ENCODE measurements at regions not wholly inside any gene's neighbourhood (a gene's known extent, or its start where the extent isn't known, plus 50 kb on each side); places are given as distances from the start of the nearest gene placed in this dataset.

DNA sequence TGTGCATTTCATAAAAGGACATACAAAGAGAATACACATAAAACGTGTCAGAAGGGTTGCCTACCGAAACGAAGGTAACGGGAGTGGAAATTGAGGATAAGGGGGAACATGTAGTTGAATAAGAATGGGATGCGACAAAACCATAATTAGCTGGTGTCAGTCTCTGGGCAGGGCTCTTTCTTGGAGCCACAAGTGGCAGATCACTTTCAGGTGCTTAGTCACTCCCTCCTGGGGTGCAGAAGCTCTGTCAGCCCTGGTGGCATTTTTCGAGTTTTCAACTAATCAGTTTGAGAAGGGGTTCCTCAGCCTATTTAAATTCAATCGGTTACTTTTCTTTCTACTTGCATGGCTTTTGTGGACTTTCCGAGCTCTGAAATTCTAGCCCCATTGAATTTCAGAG is 133.9 kb upstream of the IGSF21 start:
- H4K20me1 ChIP-seq (ENCODE audit: low read depth, low read length): no peaks in the 10 kb centered on the region
- H3K9me2 ChIP-seq (replicated peaks; ENCODE audit: insufficient read depth, low read length): no peaks in the 10 kb centered on the region
- no peaks in the 10 kb centered on the region for H3K36me3 ChIP-seq (ENCODE audit: low read length)
- no peak overlapping the region for H3K4me3 ChIP-seq (ENCODE audit: insufficient read depth, low read length, poor library complexity, severe bottlenecking)
- H3K27ac ChIP-seq (ENCODE audit: low read depth, low read length): no peak overlapping the region
- no peaks in the 10 kb centered on the region for H3K9me3 ChIP-seq (ENCODE audit: insufficient read depth, low read length)
- no peak overlapping the region for H2AFZ ChIP-seq (ENCODE audit: low read depth, low read length, severe bottlenecking)
- H3K79me2 ChIP-seq (ENCODE audit: insufficient read depth, low read length): no peaks in the 10 kb centered on the region
- H3K4me2 ChIP-seq (ENCODE audit: low read depth, low read length, poor library complexity, severe bottlenecking): no peak overlapping the region
- TF ChIP-seq, protein P1, sequence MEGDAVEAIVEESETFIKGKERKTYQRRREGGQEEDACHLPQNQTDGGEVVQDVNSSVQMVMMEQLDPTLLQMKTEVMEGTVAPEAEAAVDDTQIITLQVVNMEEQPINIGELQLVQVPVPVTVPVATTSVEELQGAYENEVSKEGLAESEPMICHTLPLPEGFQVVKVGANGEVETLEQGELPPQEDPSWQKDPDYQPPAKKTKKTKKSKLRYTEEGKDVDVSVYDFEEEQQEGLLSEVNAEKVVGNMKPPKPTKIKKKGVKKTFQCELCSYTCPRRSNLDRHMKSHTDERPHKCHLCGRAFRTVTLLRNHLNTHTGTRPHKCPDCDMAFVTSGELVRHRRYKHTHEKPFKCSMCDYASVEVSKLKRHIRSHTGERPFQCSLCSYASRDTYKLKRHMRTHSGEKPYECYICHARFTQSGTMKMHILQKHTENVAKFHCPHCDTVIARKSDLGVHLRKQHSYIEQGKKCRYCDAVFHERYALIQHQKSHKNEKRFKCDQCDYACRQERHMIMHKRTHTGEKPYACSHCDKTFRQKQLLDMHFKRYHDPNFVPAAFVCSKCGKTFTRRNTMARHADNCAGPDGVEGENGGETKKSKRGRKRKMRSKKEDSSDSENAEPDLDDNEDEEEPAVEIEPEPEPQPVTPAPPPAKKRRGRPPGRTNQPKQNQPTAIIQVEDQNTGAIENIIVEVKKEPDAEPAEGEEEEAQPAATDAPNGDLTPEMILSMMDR (IDR thresholded peaks at IDR 0.05; ENCODE audit: insufficient read depth, low read length, poor library complexity, severe bottlenecking): no peak
- no peak for TF ChIP-seq EZH2phosphoT487 (conservative IDR thresholded peaks at IDR 0.05; ENCODE audit: low read length)
- no peak overlapping the region for H3K9ac ChIP-seq (ENCODE audit: low read length)
- H3K27me3 ChIP-seq (ENCODE audit: low read length): no peaks in the 10 kb centered on the region
- H3F3A ChIP-seq (ENCODE audit: insufficient read depth): no peaks in the 10 kb centered on the region

DNA sequence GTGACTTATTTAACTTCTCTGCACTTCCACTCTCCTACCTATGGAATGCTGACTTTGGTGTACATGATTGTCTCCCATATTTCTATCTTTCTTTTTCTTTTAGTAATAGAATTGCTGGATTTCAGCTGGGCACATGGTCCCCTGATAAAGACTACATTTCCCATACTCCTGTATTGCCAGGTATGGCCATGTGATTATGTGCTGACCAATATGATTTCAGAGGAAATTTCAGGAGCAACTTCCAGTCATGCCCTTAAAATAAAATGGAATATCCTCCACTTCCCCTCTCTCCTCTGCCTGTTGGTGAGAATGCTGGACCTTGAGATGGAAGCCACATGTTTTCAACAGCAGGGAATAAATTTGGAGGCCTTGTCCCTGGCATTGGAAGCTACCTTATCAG is 130.7 kb upstream of the IGSF21 start:
- Histone ChIP-seq H3K4me2 (ENCODE audit: low read depth, low read length, poor library complexity, severe bottlenecking) (no peak overlapping the region), H3K27me3 (ENCODE audit: low read length) (no peaks in the 10 kb centered on the region), H3F3A (ENCODE audit: insufficient read depth) (no peaks in the 10 kb centered on the region), H3K27ac (ENCODE audit: low read depth, low read length) (no peak overlapping the region), H3K9me2 (replicated peaks; ENCODE audit: insufficient read depth, low read length) (no peaks in the 10 kb centered on the region), H2AFZ (ENCODE audit: low read depth, low read length, severe bottlenecking) (no peak overlapping the region), H3K36me3 (ENCODE audit: low read length) (no peaks in the 10 kb centered on the region), H3K9me3 (ENCODE audit: insufficient read depth, low read length) (no peaks in the 10 kb centered on the region), H4K20me1 (ENCODE audit: low read depth, low read length) (no peaks in the 10 kb centered on the region), H3K4me3 (ENCODE audit: insufficient read depth, low read length, poor library complexity, severe bottlenecking) (no peak overlapping the region), H3K9ac (ENCODE audit: low read length) (no peak overlapping the region), H3K79me2 (ENCODE audit: insufficient read depth, low read length) (no peaks in the 10 kb centered on the region)
- TF ChIP-seq EZH2phosphoT487 (conservative IDR thresholded peaks at IDR 0.05; ENCODE audit: low read length): no peak
- TF ChIP-seq, protein P1 (IDR thresholded peaks at IDR 0.05; ENCODE audit: insufficient read depth, low read length, poor library complexity, severe bottlenecking): no peak

- no peak overlapping the region for H3K9ac ChIP-seq (ENCODE audit: low read length)
- no peaks in the 10 kb centered on the region for H3K27me3 ChIP-seq (ENCODE audit: low read length)
- H3K4me2 ChIP-seq (ENCODE audit: low read depth, low read length, poor library complexity, severe bottlenecking): no peak overlapping the region
- H4K20me1 ChIP-seq (ENCODE audit: low read depth, low read length): no peaks in the 10 kb centered on the region
- H3K9me3 ChIP-seq (ENCODE audit: insufficient read depth, low read length): no peaks in the 10 kb centered on the region
- H3K36me3 ChIP-seq (ENCODE audit: low read length): no peaks in the 10 kb centered on the region
- no peaks in the 10 kb centered on the region for H3K9me2 ChIP-seq (replicated peaks; ENCODE audit: insufficient read depth, low read length)
- H3K79me2 ChIP-seq (ENCODE audit: insufficient read depth, low read length): no peaks in the 10 kb centered on the region
- no peak overlapping the region for H3K4me3 ChIP-seq (ENCODE audit: insufficient read depth, low read length, poor library complexity, severe bottlenecking)
- H2AFZ ChIP-seq (ENCODE audit: low read depth, low read length, severe bottlenecking): no peak overlapping the region
- no peaks in the 10 kb centered on the region for H3F3A ChIP-seq (ENCODE audit: insufficient read depth)
- TF ChIP-seq EZH2phosphoT487 (conservative IDR thresholded peaks at IDR 0.05; ENCODE audit: low read length): no peak
- TF ChIP-seq, protein P1 (IDR thresholded peaks at IDR 0.05; ENCODE audit: insufficient read depth, low read length, poor library complexity, severe bottlenecking): no peak
- no peak overlapping the region for H3K27ac ChIP-seq (ENCODE audit: low read depth, low read length)
Observed at GRCh38 chr1:17978016-17978415, 129.6 kb upstream of the IGSF21 start.

Measured in SU-DHL-6 (cell line).